ENCODE measurements at regions not wholly inside any gene's neighbourhood (a gene's known extent, or its start where the extent isn't known, plus 50 kb on each side); places are given as distances from the start of the nearest gene placed in this dataset.
A peak's percentile ranks its signal among the peaks of the same experiment; 100 is the strongest.

DNA sequence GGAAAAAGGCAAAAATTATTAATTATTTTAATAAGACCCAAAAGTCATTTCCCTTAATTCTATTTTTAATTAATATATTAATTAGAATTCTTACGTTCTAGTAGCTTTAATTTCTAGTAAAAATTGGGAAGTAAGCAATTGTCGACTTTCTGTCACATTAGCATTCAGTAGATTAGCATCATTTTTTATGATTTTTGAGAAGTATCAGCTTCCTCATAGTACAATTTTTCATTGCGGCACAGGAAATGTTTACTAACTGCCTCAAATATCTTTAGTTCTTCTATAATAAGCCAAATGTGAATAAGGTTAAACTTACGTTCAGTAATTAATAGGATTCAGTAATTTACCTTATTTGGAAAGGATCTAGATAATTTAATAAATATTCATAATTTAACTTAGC is 687.4 kb downstream of the EPM2A start:
- Mint-ChIP-seq H3K9me3 (no peaks in the 10 kb centered on the region), H3K4me3 (no peak overlapping the region), H3K27me3 (ENCODE audit: insufficient read depth) (no peaks in the 10 kb centered on the region), H3K36me3 (ENCODE audit: low read depth) (no peaks in the 10 kb centered on the region), H3K27ac (no peak overlapping the region), H3K4me1 (ENCODE audit: low read depth) (peaks cover 29% of the 10 kb centered on the region)
- TF ChIP-seq CTCF (IDR thresholded peaks at IDR 0.05), result no peak
- DNase-seq, result no peak

GRCh38 chr6:145051661-145052060 is 683.7 kb downstream of the EPM2A start:
- no peaks in the 10 kb centered on the region for H3K27me3 Mint-ChIP-seq (ENCODE audit: insufficient read depth)
- no peak overlapping the region for H3K4me3 Mint-ChIP-seq
- no peaks in the 10 kb centered on the region for H3K4me1 Mint-ChIP-seq (ENCODE audit: low read depth)
- no peak for DNase-seq
- no peaks in the 10 kb centered on the region for H3K36me3 Mint-ChIP-seq (ENCODE audit: low read depth)
- TF ChIP-seq CTCF (IDR thresholded peaks at IDR 0.05), result no peak
- H3K9me3 Mint-ChIP-seq, result no peaks in the 10 kb centered on the region
- no peak overlapping the region for H3K27ac Mint-ChIP-seq

DNA sequence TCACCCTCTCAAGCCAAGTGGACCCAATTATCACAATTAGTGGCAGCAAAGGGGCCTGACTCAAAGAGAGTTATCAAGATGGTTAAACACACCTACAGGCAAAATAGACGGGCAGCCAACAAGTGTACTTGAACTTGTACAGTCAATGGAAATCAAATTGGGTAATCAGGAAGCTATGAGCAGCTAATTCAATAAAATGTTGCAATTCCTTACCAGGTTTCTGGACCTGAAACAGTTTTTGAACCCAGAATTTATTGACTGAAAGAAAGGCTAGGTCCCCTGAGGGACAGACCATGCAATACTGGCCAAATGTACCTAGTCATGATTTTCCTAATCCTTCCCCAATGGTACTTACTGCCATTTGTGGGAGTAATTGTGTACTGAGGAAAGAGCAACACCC is 679.8 kb downstream of the EPM2A start:
- no peaks in the 10 kb centered on the region for H3K36me3 Mint-ChIP-seq (ENCODE audit: low read depth)
- no peak overlapping the region for H3K27ac Mint-ChIP-seq
- no peaks in the 10 kb centered on the region for H3K4me1 Mint-ChIP-seq (ENCODE audit: low read depth)
- no peak for TF ChIP-seq CTCF (IDR thresholded peaks at IDR 0.05)
- DNase-seq, result no peak
- no peaks in the 10 kb centered on the region for H3K9me3 Mint-ChIP-seq
- H3K27me3 Mint-ChIP-seq (ENCODE audit: insufficient read depth), result no peaks in the 10 kb centered on the region
- H3K4me3 Mint-ChIP-seq, result no peak overlapping the region

GRCh38 chr6:145060714-145061113 is 674.6 kb downstream of the EPM2A start:
- no peak for DNase-seq
- Mint-ChIP-seq H3K4me1 (ENCODE audit: low read depth) (peaks cover 8% of the 10 kb centered on the region; the same call in 1 of the 2 replicates), H3K9me3 (no peaks in the 10 kb centered on the region), H3K27me3 (ENCODE audit: insufficient read depth) (no peaks in the 10 kb centered on the region), H3K27ac (no peak overlapping the region), H3K4me3 (no peak overlapping the region), H3K36me3 (ENCODE audit: low read depth) (no peaks in the 10 kb centered on the region)
- no peak for TF ChIP-seq CTCF (IDR thresholded peaks at IDR 0.05)

DNA sequence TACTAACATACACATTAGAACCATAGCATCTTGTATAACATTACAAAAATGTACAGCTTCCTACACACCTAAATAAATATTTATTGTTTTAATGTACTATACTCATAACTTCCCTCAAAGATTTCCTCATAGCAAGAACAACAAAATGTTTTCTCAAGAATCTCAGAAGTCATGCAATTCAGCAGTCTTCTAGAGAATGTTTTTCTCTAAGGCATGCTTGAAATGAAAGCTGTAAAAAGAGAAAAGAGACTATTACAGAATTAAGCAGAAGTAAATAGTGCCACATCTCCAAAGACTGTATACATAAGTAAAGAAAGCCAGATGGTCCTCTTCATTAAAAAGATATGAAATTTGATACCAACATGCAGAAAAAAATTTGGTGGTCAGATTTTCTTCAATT is 672.2 kb downstream of the EPM2A start:
- TF ChIP-seq CTCF (IDR thresholded peaks at IDR 0.05), result no peak
- no peak overlapping the region for H3K4me3 Mint-ChIP-seq
- no peak overlapping the region for H3K27ac Mint-ChIP-seq
- H3K9me3 Mint-ChIP-seq, result no peaks in the 10 kb centered on the region
- H3K4me1 Mint-ChIP-seq (ENCODE audit: low read depth), result peaks cover 27% of the 10 kb centered on the region
- DNase-seq, result no peak
- no peaks in the 10 kb centered on the region for H3K27me3 Mint-ChIP-seq (ENCODE audit: insufficient read depth)
- no peaks in the 10 kb centered on the region for H3K36me3 Mint-ChIP-seq (ENCODE audit: low read depth)

DNA sequence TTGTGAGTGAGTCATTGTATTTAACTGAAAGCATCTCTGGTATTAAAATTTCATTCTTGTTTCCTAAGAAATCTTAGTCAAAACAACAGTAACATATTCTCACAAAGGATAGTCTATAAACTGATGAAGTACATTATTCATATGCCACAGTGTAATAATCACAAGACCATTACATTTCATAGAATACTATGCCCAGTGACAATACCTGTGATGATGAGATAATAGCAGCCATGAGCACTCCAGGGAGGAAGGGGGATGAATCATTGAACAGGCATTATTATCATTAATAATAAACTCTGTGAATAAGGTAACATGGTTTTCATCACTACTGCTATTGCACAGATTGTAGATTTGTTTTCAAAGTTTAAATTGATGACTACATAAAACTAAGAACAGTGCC is 667.9 kb downstream of the EPM2A start:
- Mint-ChIP-seq H3K4me3 (no peak overlapping the region; the same call in 1 of the 2 replicates), H3K36me3 (ENCODE audit: low read depth) (peaks cover 3% of the 10 kb centered on the region; the same call in 1 of the 2 replicates), H3K27ac (peak overlapping the region; percentile 54), H3K4me1 (ENCODE audit: low read depth) (peaks cover 69% of the 10 kb centered on the region), H3K27me3 (ENCODE audit: insufficient read depth) (no peaks in the 10 kb centered on the region), H3K9me3 (peaks cover 4% of the 10 kb centered on the region)
- no peak for TF ChIP-seq CTCF (IDR thresholded peaks at IDR 0.05)
- DNase-seq, result peak; percentile 50

Data from HFFc6 (cell line).